SH-SY5Y (cell line): ENCODE measurements at regions not wholly inside any gene's neighbourhood (a gene's known extent, or its start where the extent isn't known, plus 50 kb on each side); places are given as distances from the start of the nearest gene placed in this dataset.

ENCODE experiments used
- GATA2 ChIP-seq: IDR thresholded peaks from 2 replicates; pipeline ENCODE4 v1.6.1; 2011; ENCODE audit warnings: mild to moderate bottlenecking, low read depth, low read length
- GATA3 ChIP-seq: IDR thresholded peaks from 2 replicates; pipeline ENCODE4 v1.6.1; 2011; ENCODE audit warnings: low read depth, mild to moderate bottlenecking, low read length, moderate library complexity

DNA sequence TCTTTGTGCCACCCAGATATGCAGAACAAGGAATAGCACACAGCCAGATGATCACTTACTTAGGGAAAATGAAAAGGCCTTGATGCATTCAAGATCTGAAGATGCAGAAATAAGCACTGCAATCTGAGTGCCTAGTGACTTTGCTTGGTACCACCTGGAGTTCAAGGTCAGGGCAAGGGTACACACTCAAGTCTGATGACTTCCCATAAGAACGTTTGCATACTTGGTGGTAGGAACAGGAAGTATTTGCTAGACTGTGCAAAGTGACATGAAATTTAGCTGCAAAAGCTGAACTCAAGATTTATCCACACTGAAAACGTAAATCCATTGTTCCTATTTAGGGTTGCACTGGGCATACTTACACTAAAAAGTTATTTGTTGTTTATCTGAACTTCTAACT, 177.1 kb downstream of the PIK3R1 start:
- no peak for TF ChIP-seq GATA2
- no peak for TF ChIP-seq GATA3

DNA sequence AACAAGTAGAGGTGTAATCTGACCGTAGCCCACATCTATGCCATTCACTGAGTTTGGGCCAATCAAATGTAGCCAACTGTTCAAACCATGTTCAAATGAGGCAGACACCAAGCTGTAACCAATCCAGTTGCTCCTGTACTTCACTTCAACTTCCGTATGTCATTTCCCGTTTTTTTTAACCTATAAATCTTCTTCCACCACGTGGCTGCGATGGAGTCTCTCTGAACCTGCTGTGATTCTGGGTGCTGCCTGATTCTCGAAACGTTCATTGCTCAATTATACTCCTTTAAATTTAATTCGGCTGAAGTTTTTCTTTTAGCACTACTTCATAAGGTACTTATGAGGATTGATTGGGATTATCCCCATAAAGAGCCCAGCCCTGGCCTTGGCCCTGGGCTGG, 179.7 kb downstream of the PIK3R1 start:
- no peak for TF ChIP-seq GATA3

DNA sequence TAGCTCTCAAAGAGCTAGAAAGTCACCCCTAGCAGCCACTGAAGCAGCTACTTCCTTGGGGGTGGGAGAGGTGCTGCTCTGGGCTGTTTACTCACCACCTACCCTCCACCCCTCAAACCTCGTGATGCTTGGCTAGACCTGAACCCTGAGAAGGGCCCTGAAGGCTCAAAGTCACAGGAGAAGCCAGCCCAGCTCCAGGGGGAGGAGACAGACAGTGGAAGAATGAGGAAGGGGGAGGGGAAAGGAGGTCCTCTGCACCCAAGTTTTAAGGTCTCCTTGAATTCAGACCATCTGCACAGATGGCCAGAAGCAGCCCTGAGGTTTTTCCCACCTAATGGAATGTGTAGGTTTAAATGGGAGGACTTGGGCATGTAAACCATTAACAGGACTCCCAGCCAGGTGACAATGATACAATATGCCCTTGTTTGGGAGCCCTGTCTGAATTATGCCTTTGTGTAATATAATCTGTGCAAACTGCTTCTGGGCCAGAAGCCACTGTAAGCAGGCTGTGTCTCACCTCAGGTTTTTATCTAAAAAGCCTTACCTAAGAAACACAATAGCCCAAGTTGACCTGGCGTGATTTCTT, 180.5 kb downstream of the PIK3R1 start:
- no peak for TF ChIP-seq GATA3

DNA sequence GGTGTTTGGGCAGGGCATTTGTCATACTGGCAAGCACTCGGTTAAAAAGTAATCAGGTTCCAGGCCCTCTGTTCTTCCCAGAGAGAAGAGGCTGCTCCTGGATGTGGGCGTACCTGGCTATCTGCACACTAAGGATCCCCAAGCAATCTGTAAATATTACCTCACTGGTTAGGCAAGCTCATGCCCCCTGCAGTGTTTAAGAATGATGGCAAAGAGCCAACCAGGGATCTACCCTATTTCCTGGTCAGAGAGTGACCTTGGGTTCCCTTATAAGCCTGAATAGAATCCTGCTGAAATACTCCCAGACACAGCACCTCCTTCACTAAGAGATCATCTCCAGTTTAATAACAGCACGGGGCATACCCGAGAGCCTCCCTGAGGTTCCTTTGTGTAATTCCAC, 181.2 kb downstream of the PIK3R1 start:
- TF ChIP-seq GATA2 (no peak), GATA3 (no peak)

DNA sequence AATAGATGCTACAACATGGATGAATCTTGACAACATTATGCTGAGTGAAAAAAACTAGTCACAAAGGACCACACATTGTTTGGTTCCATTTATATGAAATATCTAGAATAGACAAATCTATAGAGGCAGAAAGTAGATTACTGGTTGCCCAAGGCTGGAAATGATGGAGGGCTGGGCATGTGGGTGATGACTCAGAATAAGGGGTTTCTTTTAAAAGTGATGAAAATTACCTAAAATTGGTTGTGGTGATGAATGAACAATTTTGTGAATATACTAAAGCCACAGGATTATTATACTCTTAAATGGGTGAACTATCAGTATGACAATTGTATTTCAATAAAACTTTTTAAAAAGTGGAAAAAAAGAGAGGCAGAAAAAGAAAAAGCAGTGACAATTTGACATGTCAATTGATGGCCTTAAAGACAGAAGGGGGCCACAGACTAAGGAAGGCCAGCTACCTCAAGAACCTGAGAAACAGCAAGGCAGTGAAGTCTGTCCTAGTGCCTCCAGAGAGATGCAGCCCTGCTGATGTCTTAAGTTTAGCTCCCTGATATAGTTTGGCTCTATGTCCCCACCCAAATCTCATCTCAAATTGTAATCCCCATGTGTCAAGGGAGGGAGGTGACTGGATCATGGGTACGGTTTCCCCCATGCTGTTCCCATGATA, 182.7 kb downstream of the PIK3R1 start:
- TF ChIP-seq GATA2 (no peak), GATA3 (no peak)

DNA sequence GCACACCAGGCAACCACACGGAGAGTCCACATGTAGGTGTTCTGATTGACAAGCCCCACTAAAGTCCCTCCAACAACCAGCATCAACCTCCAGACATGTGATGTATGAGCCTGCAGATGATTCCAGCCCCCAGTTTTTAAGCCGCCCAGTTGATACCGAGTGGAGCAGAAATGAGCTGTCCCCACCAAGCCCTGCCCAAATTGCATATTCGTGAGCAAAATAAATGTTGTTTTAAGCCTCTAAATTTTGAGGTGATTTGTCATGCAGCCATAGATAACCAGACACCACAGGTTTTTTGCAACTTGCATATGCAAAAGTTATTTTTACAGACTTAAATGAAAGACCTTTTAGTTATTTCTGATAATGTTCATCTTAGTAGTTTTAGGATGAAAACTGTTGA, 187.7 kb downstream of the PIK3R1 start:
- TF ChIP-seq GATA2 (no peak), GATA3 (no peak)

DNA sequence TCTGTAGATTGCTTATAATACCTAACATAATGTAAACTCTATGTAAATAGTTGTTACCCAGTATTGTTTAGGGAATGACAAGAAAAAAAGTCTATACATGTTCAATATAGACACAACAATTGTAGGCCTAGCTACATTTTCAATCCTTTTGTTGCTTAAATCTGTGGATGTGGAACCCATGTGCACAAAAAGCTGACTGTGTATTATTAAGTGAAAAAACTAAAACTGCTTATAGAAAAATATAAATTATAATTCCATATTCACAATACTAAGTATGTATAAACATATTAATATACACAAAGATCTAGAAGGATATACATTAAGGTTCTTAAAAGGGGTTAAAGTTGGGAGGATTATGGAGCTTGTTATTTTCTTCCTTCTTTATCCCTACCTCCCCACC, 188.7 kb downstream of the PIK3R1 start:
- no peak for TF ChIP-seq GATA3
- no peak for TF ChIP-seq GATA2

DNA sequence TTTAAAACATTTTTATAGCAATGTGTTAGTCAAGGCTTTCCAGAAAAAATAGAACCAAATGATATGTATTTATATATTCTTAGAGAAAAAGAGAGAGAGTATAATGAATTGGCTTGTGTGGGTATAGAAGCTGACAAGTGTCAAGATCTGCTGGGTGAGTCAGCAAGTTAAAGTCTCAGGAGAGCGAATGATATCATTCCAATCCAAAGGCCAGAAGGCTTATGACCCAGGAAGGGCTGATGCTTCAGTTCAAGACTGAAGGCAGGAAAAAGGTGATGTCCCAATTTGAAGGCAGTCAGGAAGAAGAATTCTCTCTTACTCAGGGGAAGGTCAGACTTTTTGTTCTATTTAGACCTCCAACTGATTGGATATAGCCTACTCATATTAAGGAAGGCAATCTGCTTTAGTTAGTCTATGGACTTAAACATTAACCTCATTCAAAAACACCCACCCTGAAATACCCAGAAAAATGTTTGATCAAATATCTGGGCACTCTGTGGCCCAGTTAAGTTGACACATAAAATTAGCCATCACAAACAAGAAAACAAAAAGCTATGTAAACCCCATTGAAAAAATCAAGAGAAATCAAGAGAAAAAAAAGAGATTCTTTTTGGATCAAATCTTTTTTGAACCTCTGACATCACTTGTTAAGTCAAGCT, 189.6 kb downstream of the PIK3R1 start:
- no peak for TF ChIP-seq GATA3
- no peak for TF ChIP-seq GATA2

DNA sequence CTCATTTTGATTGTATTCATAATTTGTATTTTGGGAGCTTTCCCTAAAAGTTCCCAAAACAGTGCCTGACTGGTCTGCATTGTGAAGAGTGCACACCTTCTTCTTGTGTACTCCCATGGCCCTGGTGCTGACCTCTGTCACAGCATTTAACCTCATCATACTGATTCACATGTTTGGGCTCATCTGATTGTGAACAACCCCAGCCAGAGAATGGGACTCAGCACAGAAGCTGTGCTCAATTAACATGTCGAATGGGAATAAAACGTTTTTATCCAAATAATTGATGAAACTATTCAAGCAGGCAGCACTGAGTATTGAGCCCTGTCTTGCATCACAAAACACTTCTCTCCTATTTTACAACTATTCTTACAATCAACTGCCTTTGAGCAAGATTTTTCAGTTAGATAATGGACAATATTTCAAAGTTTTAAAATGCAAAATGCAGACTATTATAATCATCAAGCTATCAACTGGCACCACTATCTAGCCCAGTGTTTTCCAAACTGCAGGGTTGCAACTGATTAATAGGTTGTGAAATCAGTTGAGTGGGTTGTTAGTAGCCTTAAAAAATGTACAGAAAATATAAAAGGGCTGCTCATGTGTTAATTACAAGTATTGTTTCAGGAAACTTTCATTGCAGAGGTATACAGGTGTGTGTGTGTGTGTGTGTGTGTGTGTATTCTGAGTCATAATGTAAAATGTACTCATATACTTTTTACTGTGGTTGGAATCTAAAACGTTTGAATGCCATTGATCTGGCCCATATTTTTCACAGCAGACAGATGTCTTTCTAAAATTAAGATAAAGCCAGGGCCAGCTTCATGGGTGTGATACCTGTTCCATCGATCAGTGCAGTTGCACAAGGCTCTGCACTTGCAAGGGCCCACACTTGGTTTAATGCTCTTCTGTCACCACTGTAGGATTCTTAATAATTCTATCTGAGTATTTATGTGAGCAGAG, 190.5 kb downstream of the PIK3R1 start:
- TF ChIP-seq GATA2 (no peak), GATA3 (no peak)

DNA sequence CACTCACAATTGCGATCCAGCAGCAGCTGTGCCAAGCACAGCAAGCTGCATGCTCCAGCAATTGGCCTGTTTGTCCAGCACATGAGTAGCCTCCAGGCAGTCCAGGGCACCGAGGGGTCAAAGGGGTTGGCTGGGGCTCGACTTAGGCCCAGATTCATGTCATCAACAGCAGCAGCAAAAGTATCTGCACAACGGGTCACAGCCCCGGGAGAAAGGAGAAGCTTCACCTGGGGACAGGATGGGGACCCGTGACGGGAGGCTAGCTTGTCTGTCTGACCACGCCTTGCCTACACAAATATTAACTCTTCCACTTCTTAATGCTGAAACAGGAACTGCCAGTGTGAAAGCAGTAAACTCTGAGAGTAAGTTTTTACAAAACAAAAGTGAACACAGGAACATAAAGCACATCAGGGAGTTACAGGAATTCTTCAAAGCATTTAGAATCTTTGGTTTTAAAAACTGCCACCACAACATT, 191.2 kb downstream of the PIK3R1 start:
- TF ChIP-seq GATA3 (no peak), GATA2 (no peak)

DNA sequence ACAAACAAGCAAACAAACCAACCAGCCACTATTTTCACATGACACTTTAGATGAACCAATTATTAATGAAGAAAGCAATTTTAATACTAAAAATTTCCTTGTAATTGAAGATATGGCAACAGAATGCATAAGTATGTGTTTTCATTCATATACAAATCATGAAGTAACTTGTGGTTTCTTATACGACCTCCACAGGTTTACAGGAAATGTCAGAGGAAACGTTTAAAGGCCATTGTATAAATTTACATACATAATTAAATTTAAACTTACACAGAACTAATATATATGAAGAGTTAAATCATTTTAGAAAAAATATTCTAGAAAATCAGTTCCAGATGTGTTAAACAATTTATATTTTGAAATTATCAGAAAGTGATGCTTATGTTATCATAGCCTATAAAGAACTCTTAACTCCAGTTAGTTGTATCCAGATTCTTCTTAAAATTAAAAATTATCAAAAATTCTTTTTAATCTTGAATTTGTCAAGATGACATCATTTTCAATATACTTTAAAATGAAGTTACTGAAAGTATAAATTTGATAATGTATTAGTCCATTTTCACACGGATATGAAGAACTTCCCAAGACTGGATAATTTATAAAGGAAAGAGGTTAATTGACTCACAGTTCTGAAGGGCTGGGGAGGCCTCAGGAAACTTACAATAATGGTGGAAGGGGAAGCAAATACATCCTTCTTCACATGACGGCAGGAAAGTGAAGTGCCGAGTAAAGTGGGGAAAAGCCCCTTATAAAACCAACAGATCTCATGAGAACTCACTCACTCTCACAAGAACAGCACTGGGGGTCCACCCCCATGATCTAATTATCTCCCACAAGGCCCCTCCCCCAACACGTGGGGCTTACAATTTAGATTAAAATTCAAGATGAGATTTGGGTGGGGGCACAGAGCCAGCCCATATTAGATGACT, 192.0 kb downstream of the PIK3R1 start:
- no peak for TF ChIP-seq GATA2
- no peak for TF ChIP-seq GATA3

DNA sequence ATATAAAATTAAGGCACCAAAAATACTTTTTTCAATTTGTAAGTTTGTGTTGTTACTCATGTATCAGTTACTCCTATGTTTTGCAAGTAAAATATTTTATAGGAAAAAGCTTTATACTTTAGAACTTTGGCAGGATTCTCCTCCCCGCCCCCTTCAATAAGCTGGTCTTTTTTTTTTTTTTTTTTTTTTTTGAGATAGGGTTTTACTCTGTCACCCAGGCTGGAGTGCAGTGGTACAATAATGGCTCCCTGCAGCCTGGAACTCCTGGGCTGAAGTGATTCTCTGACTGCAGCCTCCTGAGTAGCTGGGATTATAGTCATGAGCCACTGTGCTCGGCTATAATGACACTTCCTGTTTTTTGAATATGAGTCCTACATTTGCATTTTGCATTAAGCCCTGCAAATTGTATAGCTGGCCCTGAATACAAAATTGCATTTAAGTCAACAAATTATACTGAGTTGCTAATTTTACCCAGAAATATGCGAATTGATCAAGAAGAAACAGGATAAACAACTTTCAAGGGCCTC, 192.9 kb downstream of the PIK3R1 start:
- TF ChIP-seq GATA3 (no peak), GATA2 (no peak)

DNA sequence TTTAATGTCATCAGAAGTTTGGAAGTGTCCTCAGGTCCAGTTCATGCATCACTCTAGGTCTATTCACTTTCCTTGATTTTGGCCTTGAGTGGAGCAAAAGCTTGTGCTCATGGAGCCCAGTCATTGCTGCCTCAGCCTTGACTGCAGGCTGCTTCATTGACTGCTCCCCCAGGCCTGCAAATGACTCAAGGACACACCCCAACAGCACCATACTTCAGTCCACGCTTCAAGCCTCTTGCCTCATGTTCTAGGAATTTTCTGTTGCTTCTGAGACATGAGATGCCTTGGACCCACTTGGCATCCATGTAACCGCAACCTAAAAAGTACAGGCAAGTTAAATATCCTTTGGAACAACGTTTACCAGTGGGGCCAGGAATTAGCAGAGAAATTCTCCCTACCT, 193.7 kb downstream of the PIK3R1 start:
- no peak for TF ChIP-seq GATA3
- no peak for TF ChIP-seq GATA2

DNA sequence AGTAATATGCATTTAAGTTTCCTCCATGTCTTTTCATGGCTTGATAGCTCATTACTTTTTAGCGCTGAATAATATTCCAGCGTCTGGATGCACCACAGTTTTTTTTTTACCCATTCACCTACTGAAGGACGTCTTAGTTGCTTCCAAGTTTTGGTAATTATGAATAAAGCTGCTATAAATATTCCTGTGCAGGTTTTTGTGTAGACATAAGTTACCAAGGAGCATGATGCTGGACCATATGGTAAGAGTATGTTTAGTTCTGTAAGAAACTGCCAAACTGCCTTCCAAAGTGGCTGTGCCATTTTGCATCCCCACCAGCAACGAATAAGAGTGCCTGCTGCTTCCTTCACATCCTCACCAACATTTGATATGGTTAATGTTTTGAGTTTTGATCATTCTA, 195.6 kb downstream of the PIK3R1 start:
- TF ChIP-seq GATA3 (no peak), GATA2 (no peak)
